Suprapubic skin (tissue), 3 donors: ENCODE measurements at regions not wholly inside any gene's neighbourhood (a gene's known extent, or its start where the extent isn't known, plus 50 kb on each side); places are given as distances from the start of the nearest gene placed in this dataset.

Experiments
- POLR2A ChIP-seq, 2 donors: fragments of 450-650 bp; IDR thresholded peaks; one replicate each; pipeline ENCODE4 v1.6.1; 2017; ENCODE audit warnings: antibody characterized with exemption in 2 of 2, mild to moderate bottlenecking in 2 of 2, moderate library complexity in 2 of 2
- TF ChIP-seq, protein P1 (sequence below), 2 donors: fragments of 200-600 bp in 1 of 2; fragments of 450-650 bp in 1 of 2; sonication (generic) in 1 of 2; IDR thresholded peaks; one replicate each; pipeline ENCODE4 v1.5.1; 2016 to 2019; ENCODE audit warnings: antibody characterized with exemption in 2 of 2, mild to moderate bottlenecking in 1 of 2, moderate library complexity in 1 of 2

DNA sequence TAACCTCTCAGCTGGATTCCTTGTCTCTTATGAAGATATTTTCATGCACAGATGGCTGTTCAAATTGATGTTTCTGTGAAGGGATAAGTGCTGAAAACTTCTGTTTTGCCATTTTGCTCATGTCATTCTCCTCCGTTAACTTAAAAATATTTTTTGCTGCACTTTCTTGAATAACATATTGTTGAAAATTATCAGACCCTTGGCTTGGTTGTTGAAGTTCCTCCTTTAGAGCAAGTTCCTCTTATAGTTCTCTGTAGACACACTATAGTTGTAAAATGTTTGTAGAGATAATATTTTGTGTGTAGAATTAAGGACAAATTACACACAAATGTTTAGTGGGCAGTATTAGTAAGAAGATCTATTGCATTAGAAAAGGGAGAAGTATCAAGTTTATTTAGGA is 300.4 kb downstream of the SV2B start:
- TF ChIP-seq, protein P1, sequence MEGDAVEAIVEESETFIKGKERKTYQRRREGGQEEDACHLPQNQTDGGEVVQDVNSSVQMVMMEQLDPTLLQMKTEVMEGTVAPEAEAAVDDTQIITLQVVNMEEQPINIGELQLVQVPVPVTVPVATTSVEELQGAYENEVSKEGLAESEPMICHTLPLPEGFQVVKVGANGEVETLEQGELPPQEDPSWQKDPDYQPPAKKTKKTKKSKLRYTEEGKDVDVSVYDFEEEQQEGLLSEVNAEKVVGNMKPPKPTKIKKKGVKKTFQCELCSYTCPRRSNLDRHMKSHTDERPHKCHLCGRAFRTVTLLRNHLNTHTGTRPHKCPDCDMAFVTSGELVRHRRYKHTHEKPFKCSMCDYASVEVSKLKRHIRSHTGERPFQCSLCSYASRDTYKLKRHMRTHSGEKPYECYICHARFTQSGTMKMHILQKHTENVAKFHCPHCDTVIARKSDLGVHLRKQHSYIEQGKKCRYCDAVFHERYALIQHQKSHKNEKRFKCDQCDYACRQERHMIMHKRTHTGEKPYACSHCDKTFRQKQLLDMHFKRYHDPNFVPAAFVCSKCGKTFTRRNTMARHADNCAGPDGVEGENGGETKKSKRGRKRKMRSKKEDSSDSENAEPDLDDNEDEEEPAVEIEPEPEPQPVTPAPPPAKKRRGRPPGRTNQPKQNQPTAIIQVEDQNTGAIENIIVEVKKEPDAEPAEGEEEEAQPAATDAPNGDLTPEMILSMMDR (IDR thresholded peaks at IDR 0.05), result no peak
- TF ChIP-seq POLR2A (IDR thresholded peaks at IDR 0.05), result no peak
